ENCODE measurements at regions not wholly inside any gene's neighbourhood (a gene's known extent, or its start where the extent isn't known, plus 50 kb on each side); places are given as distances from the start of the nearest gene placed in this dataset.
"Not testable (repeated sequence)": the region's sequence is repeated elsewhere in the genome, so short reads cannot be mapped to it uniquely, and the experiment has no call there.

DNA sequence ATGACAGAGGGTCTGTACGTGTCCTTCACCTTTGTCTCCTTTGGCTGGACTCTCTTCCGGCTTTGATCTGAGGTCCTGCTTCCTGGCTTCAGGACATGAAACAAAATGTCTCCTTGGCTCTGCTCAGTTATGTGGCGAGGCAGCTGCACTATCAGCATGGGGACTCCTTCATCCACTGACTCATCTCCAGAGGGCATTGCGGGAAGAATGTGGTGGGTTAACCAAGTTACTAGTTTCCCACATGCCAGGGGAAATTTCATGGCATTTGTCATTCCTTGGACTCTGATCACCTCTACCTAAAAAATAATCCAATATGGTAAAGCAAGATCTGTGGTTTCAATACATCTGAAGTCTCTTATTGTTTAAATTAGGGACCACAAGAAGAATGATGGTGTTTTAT, 259.7 kb downstream of the MED10 start:
- DNase-seq, result no peak
- H3K4me3 ChIP-seq, result no peak overlapping the region

DNA sequence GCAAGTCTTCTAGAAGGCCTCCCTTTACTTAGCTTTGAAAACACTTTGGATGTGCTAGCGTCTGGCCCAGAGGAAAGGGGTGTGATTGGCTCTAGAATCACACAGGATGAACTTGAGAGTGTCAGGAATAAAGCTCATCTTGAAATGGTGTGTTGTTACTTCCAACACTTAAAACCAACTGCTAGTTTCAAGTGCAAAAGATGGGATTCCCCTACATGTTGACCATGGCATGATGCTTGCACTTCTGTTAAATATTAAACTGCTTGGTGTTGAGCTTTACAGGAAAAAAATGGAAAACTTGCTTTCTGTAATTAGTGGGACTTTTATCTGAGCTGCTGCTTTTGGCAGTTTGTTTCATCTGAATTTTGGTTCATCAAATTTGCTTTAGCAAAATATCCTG, 261.1 kb downstream of the MED10 start:
- no peak overlapping the region for H3K4me3 ChIP-seq
- no peaks in the 10 kb centered on the region for H3K36me3 ChIP-seq
- DNase-seq, result no peak
- H3K27me3 ChIP-seq, result peaks cover 2% of the 10 kb centered on the region
- H3K9me3 ChIP-seq, result no peaks in the 10 kb centered on the region

More for the DNA sequence above, 259.7 kb downstream of the MED10 start:
- H3K36me3 ChIP-seq, result no peaks in the 10 kb centered on the region
- H3K27me3 ChIP-seq, result no peaks in the 10 kb centered on the region; the same call in 1 of the 2 replicates
- no peaks in the 10 kb centered on the region for H3K9me3 ChIP-seq

- Histone ChIP-seq H3K27me3 (peaks cover 4% of the 10 kb centered on the region), H3K9me3 (no peaks in the 10 kb centered on the region), H3K4me3 (no peak overlapping the region), H3K36me3 (no peaks in the 10 kb centered on the region)
- no peak for DNase-seq
These were observed 262.5 kb downstream of the MED10 start for GRCh38 chr5:6115852-6116251.

DNA sequence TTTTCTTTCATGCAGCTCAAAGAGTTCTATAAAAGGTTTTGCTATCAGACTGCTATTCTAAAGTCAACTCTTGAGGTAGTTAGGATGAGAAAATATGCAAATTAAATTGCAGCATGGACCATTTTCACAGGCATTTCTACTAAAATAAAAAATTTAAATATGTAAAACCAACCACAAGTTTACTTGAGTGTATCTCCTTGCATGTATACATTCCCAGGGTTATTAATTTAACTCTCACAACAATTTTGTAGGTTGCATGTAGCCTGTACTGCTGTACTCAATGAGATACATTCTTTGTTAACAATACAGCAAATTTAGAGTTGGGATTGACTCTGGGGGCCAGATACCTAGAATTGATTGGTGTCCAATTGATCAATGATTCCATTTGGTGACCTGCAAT, 265.8 kb downstream of the MED10 start:
- peaks cover 4% of the 10 kb centered on the region for H3K27me3 ChIP-seq
- no peaks in the 10 kb centered on the region for H3K36me3 ChIP-seq
- no peaks in the 10 kb centered on the region for H3K9me3 ChIP-seq
- no peak for DNase-seq
- H3K4me3 ChIP-seq, result no peak overlapping the region

GRCh38 chr5:6112125-6112524, 266.2 kb downstream of the MED10 start:
- Histone ChIP-seq H3K27me3 (peaks cover 4% of the 10 kb centered on the region), H3K36me3 (no peaks in the 10 kb centered on the region), H3K4me3 (no peak overlapping the region), H3K9me3 (no peaks in the 10 kb centered on the region)
- no peak for DNase-seq

DNA sequence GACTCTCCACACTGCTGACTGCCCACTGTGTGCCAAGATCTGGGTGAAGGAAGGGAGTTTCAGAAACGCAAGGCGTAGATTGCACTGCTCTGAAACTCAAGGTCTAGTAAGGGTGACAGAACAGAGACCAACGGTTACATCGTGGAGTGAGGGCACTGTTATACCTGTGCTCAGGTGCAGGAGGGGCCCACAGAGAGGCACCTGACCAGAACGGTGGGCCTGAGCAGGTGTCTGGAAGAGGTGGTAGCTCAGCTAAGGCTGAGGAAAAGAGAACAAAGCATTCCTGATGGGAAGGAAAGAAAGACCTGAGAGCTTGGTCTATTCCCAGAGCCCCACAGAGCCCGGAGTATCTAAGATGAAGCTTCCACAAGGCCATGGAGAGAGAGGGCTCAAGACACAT, 267.2 kb downstream of the MED10 start:
- Histone ChIP-seq H3K9me3 (no peaks in the 10 kb centered on the region), H3K4me3 (no peak overlapping the region), H3K27me3 (peaks cover 4% of the 10 kb centered on the region), H3K36me3 (no peaks in the 10 kb centered on the region)
- no peak for DNase-seq

DNA sequence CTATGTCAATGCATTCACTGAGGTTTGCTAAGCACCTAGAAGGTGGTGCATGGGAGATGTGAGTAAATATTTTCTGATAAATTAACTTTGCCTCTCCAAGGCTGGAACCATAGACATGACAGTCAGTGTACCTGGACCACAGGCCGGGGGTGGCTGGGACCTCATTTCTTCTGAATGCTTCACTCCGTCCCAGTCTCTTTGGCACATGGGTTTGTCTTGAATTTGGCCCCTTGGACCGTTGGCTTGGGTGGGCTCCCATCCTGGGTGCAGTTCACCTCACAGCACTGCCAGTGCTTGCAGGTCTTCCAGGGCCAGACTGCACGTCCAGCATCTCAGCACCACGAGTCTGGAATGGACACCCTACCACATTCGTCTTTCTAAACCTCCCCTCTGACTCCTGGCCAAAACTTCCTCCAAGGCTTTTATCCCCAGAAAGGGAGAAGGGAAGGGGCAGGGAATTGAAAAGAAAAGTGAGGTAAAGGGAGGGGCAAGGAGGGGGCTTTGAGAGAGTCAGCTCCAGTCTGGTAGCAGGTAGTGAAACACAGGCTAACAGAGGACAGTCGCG, 267.8 kb downstream of the MED10 start:
- H3K36me3 ChIP-seq, result no peaks in the 10 kb centered on the region
- no peak for DNase-seq
- no peaks in the 10 kb centered on the region for H3K9me3 ChIP-seq
- H3K4me3 ChIP-seq, result no peak overlapping the region
- H3K27me3 ChIP-seq, result peaks cover 4% of the 10 kb centered on the region

GRCh38 chr5:6108981-6109825, 269.1 kb downstream of the MED10 start:
- H3K27me3 ChIP-seq, result peaks cover 4% of the 10 kb centered on the region

DNA sequence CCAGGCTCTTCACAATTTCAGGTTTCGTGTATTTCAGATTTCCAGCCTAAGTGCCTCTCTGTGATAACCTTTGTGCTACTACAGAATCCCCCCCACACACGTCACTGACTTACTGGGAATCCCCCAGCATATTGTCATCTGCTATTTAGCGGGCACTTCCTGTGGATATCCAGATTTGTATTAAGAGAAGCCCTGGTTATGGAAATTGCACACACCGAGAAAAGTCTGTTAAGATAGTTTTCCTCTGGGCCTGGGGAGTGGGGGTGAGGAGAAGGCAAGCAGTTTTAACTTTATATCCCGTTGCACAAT, 269.9 kb downstream of the MED10 start:
- no peaks in the 10 kb centered on the region for H3K36me3 ChIP-seq
- no peak overlapping the region for H3K4me3 ChIP-seq
- H3K9me3 ChIP-seq, result no peaks in the 10 kb centered on the region
- peaks cover 4% of the 10 kb centered on the region for H3K27me3 ChIP-seq
- no peak for DNase-seq

More at GRCh38 chr5:6108981-6109825, 269.1 kb downstream of the MED10 start:
- Histone ChIP-seq H3K36me3 (no peaks in the 10 kb centered on the region), H3K4me3 (no peak overlapping the region), H3K9me3 (no peaks in the 10 kb centered on the region)
- no peak for DNase-seq

- Histone ChIP-seq H3K27me3 (peaks cover 4% of the 10 kb centered on the region; the same call in 1 of the 2 replicates), H3K36me3 (no peaks in the 10 kb centered on the region), H3K4me3 (no peak overlapping the region), H3K9me3 (no peaks in the 10 kb centered on the region)
- DNase-seq, result no peak
These were observed 270.4 kb downstream of the MED10 start for GRCh38 chr5:6107675-6108539.

GRCh38 chr5:6106756-6107155, 271.6 kb downstream of the MED10 start:
- DNase-seq, result no peak
- no peaks in the 10 kb centered on the region for H3K9me3 ChIP-seq

GRCh38 chr5:6105320-6105719, 273.0 kb downstream of the MED10 start:
- DNase-seq, result no peak
- Histone ChIP-seq H3K4me3 (no peak overlapping the region), H3K36me3 (no peaks in the 10 kb centered on the region)

More at GRCh38 chr5:6106756-6107155, 271.6 kb downstream of the MED10 start:
- H3K36me3 ChIP-seq, result no peaks in the 10 kb centered on the region
- no peak overlapping the region for H3K4me3 ChIP-seq
- H3K27me3 ChIP-seq, result 0 out of 2 replicates have a peak, but pooled peaks cover 2% of the 10 kb centered on the region

GRCh38 chr5:6096101-6096500, 282.2 kb downstream of the MED10 start:
- Histone ChIP-seq H3K36me3 (no peaks in the 10 kb centered on the region), H3K27me3 (no peaks in the 10 kb centered on the region), H3K9me3 (peaks cover 6% of the 10 kb centered on the region), H3K4me3 (no peak overlapping the region)
- no peak for DNase-seq

More at GRCh38 chr5:6105320-6105719, 273.0 kb downstream of the MED10 start:
- H3K27me3 ChIP-seq, result no peaks in the 10 kb centered on the region
- H3K9me3 ChIP-seq, result no peaks in the 10 kb centered on the region

GRCh38 chr5:6094180-6094579, 284.2 kb downstream of the MED10 start:
- not testable (repeated sequence) for H3K36me3 ChIP-seq, H3K9me3 ChIP-seq, H3K27me3 ChIP-seq, DNase-seq, H3K4me3 ChIP-seq

GRCh38 chr5:6090838-6091237, 287.5 kb downstream of the MED10 start:
- H3K4me3 ChIP-seq, result no peak overlapping the region
- H3K27me3 ChIP-seq, result no peaks in the 10 kb centered on the region
- peaks cover 6% of the 10 kb centered on the region for H3K9me3 ChIP-seq
- no peak for DNase-seq
- no peaks in the 10 kb centered on the region for H3K36me3 ChIP-seq

DNA sequence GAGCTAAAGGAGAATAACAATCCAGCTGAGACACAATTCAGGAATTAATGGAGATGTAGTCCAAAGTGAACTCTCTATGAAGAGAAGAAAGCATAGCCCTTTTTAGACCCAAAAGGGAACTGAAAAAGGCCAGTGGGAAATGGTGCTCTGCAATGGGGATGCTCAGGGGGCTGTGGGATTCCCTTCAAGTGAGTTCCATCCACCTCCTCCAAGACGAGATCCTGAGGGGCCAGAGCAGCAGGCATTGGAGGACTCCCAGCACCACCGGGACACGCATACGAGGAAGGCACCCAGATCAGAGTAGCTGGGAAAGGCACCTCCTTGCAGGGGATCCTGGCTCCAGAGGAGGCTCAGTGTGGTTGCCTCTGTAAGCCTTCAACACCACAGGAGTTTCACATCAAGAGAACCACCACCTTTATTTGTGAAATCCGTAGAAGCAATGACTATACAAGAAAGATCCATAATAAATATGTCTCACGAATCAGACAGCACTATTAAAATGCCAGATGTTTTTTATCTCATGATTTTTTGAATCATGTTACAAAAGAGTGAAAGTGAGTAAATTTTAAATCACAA, 288.2 kb downstream of the MED10 start:
- no peaks in the 10 kb centered on the region for H3K36me3 ChIP-seq
- H3K9me3 ChIP-seq, result peaks cover 6% of the 10 kb centered on the region
- H3K27me3 ChIP-seq, result no peaks in the 10 kb centered on the region
- no peak overlapping the region for H3K4me3 ChIP-seq
- DNase-seq, result no peak

- Histone ChIP-seq H3K9me3 (peaks cover 6% of the 10 kb centered on the region), H3K4me3 (no peak overlapping the region), H3K36me3 (no peaks in the 10 kb centered on the region), H3K27me3 (no peaks in the 10 kb centered on the region)
- DNase-seq, result no peak
These were observed 289.6 kb downstream of the MED10 start for GRCh38 chr5:6088706-6089105.

Data from MG63 (cell line).